ENCODE measurements at regions not wholly inside any gene's neighbourhood (a gene's known extent, or its start where the extent isn't known, plus 50 kb on each side); places are given as distances from the start of the nearest gene placed in this dataset.

- intact Hi-C loops (cut with DNase I) = no loop called here
- Histone ChIP-seq H3K27ac (no peak overlapping the region), H3K36me3 (no peaks in the 10 kb centered on the region), H3K27me3 (no peaks in the 10 kb centered on the region), H3K9me3 (no peaks in the 10 kb centered on the region), H3K4me3 (no peak overlapping the region), H3K4me1 (peaks cover 0 to 13% (median 2%) of the 10 kb centered on the region in 4 donors)
- ATAC-seq (no peak), DNase-seq (peak in 1 of 3 donors; percentile 29)
- 95% methylated on average over 9 of the region's 11 CpGs for WGBS (ENCODE audit: insufficient coverage, low coverage, low lambda C conversion rate, missing lambda C conversion rate)
- TF ChIP-seq POLR2A (IDR thresholded peaks at IDR 0.05) (no peak), CTCF (IDR thresholded peaks at IDR 0.05) (no peak)
Observed at GRCh38 chr15:70241561-70242320, 144.0 kb upstream of the TLE3 start.

- Histone ChIP-seq H3K27me3 (no peaks in the 10 kb centered on the region), H3K4me3 (no peak overlapping the region), H3K4me1 (peaks cover 0 to 13% (median 2%) of the 10 kb centered on the region in 4 donors), H3K27ac (no peak overlapping the region), H3K9me3 (no peaks in the 10 kb centered on the region), H3K36me3 (no peaks in the 10 kb centered on the region)
- intact Hi-C loops (cut with DNase I) = no loop called here
- ATAC-seq (no peak), DNase-seq (peak in 1 of 3 donors; percentile 17)
- TF ChIP-seq POLR2A (IDR thresholded peaks at IDR 0.05) (no peak), CTCF (IDR thresholded peaks at IDR 0.05) (no peak)
- 89% methylated on average over 8 of the region's 12 CpGs for WGBS (ENCODE audit: insufficient coverage, low coverage, low lambda C conversion rate, missing lambda C conversion rate)
Observed at GRCh38 chr15:70240820-70241430, 143.2 kb upstream of the TLE3 start.

- no peak for DNase-seq
- no peak for TF ChIP-seq CTCF (IDR thresholded peaks at IDR 0.05)
- Histone ChIP-seq H3K4me1 (peaks cover 0 to 6% (median 0%) of the 10 kb centered on the region in 4 donors), H3K4me3 (no peak overlapping the region), H3K9me3 (no peaks in the 10 kb centered on the region), H3K27me3 (no peaks in the 10 kb centered on the region), H3K36me3 (no peaks in the 10 kb centered on the region), H3K27ac (no peak overlapping the region)
- no peak for ATAC-seq
- WGBS (ENCODE audit: insufficient coverage, low coverage, low lambda C conversion rate, missing lambda C conversion rate) = no CpG with 5 or more reads among the region's 4 CpGs
- intact Hi-C loops (cut with DNase I) = no loop called here
Observed at GRCh38 chr15:70240082-70240481, 142.4 kb upstream of the TLE3 start.

- Histone ChIP-seq H3K9me3 (no peaks in the 10 kb centered on the region), H3K27ac (no peak overlapping the region), H3K4me3 (no peak overlapping the region), H3K4me1 (no peaks in the 10 kb centered on the region), H3K27me3 (no peaks in the 10 kb centered on the region), H3K36me3 (no peaks in the 10 kb centered on the region)
- no peak for ATAC-seq
- 83% methylated on average over 2 of the region's 3 CpGs for WGBS (ENCODE audit: insufficient coverage, low coverage, low lambda C conversion rate, missing lambda C conversion rate)
- TF ChIP-seq CTCF (IDR thresholded peaks at IDR 0.05) (no peak), POLR2A (IDR thresholded peaks at IDR 0.05) (no peak)
- DNase-seq = no peak
- intact Hi-C loops (cut with DNase I) = no loop called here
Observed at GRCh38 chr15:70238917-70239316, 141.2 kb upstream of the TLE3 start.
